Upper lobe of left lung (tissue), 6 donors: ENCODE measurements at regions not wholly inside any gene's neighbourhood (a gene's known extent, or its start where the extent isn't known, plus 50 kb on each side); places are given as distances from the start of the nearest gene placed in this dataset.

ENCODE experiments used
- ATAC-seq, 2 donors: fragments of 200-7000 bp; cut with Tn5 transposase; one replicate each; pipeline ENCODE4 v1.9.1; 2022; ENCODE audit warnings: mild to moderate bottlenecking in 2 of 2, moderate library complexity in 2 of 2; ENCODE audit not compliant: low FRiP score in 2 of 2
- DNase-seq, 2 donors: peaks; one replicate each; pipeline ENCODE4 v3.0.0-alpha.2; 2019 to 2020
- H3K27ac ChIP-seq, 4 donors: fragments of 200-600 bp; sonication (generic); one replicate each; pipeline ENCODE4 v1.5.1; 2016 to 2019
- H3K27me3 ChIP-seq, 4 donors: fragments of 200-600 bp; sonication (generic); one replicate each; pipeline ENCODE4 v1.5.1; 2017 to 2019
- H3K36me3 ChIP-seq, 4 donors: fragments of 200-600 bp; sonication (generic); one replicate each; pipeline ENCODE4 v1.5.1; 2016 to 2019
- H3K4me1 ChIP-seq, 4 donors: fragments of 200-600 bp; sonication (generic); one replicate each; pipeline ENCODE4 v1.5.1; 2018 to 2019
- H3K4me3 ChIP-seq, 4 donors: fragments of 200-600 bp; sonication (generic); one replicate each; pipeline ENCODE4 v1.5.1; 2017 to 2019; ENCODE audit warnings: mild to moderate bottlenecking in 2 of 4, moderate library complexity in 1 of 4
- H3K9me3 ChIP-seq, 4 donors: fragments of 200-600 bp; sonication (generic); one replicate each; pipeline ENCODE4 v1.5.1; 2018 to 2019
- CTCF ChIP-seq, 6 experiments: fragments of 450-650 bp in 4 of 6; fragments of 200-600 bp in 2 of 6; sonication (generic) in 2 of 6; IDR thresholded peaks; one replicate each; pipeline ENCODE4 v1.5.1; 2016 to 2019; ENCODE audit warnings: antibody characterized with exemption in 6 of 6
- EP300 ChIP-seq, 4 donors: sonication (generic); formaldehyde crosslinking; IDR thresholded peaks; one replicate each; pipeline ENCODE4 v1.5.1; 2017; ENCODE audit warnings: antibody characterized with exemption in 4 of 4, control low read depth in 2 of 4
- POLR2A ChIP-seq, 4 donors: fragments of 450-650 bp; IDR thresholded peaks; one replicate each; pipeline ENCODE4 v1.5.1; 2016 to 2017; ENCODE audit warnings: antibody characterized with exemption in 4 of 4, mild to moderate bottlenecking in 2 of 4
- POLR2AphosphoS5 ChIP-seq, 2 donors: sonication (generic); formaldehyde crosslinking; IDR thresholded peaks; one replicate each; pipeline ENCODE4 v1.5.1; 2017; ENCODE audit warnings: antibody characterized with exemption in 2 of 2
- WGBS, 2 donors: methylation state at CpG; one replicate each; pipeline ENCODE4 v1.1.5; 2017 to 2018; 5-methylcytosine and 5-hydroxymethylcytosine counted together
- donor health status: DM: no; HTN: no; CAD: no; lungs with moderate emphysema.
- donor health status: DM: no; HTN: yes; CAD: no; lungs with severe emphysema.

DNA sequence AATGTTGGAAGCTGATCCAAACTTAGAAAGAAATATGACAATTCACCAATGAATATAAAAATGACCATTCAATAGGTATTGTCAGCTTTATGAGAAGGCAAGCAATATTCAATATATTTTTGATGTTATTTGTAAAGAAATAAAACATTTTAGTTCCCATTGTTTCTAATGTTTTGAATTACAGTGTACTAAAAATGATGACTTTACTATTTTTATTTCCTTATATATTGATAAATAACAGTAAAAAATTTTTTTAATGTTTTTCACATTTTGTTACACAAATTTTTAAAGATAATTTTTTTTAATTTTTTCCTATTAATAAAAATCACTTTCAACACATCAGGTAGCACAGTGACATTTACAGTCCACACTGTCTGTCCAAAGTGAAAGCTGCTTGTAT, 565.5 kb upstream of the FAM241A start:
- Histone ChIP-seq H3K4me3 (no peak overlapping the region), H3K9me3 (peaks cover 0 to 11% (median 3%) of the 10 kb centered on the region in 4 donors), H3K4me1 (no peaks in the 10 kb centered on the region), H3K36me3 (no peaks in the 10 kb centered on the region), H3K27me3 (no peaks in the 10 kb centered on the region), H3K27ac (no peak overlapping the region)
- ATAC-seq (no peak), DNase-seq (no peak)
- TF ChIP-seq POLR2AphosphoS5 (IDR thresholded peaks at IDR 0.05) (no peak), EP300 (IDR thresholded peaks at IDR 0.05) (no peak), CTCF (IDR thresholded peaks at IDR 0.05) (no peak), POLR2A (IDR thresholded peaks at IDR 0.05) (no peak)

DNA sequence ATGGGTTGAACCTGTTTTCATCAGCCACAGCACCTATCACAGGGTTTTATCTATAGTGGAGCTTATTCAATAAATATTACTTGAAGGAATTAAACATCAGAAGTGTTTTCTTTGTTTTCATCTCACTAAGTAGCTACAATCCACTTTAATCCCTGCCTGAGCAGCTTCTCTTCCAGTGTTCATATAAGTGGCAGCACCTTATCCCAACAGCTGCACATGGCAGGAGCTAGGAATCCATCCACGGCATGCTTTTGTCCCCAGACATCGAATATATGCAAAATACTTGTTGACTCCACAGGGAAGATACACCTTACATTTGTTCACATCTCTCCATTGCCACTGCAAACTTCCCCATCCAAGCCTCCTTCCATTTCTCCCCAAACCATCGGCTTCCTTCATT, 549.8 kb upstream of the FAM241A start:
- no peaks in the 10 kb centered on the region for H3K27me3 ChIP-seq
- DNase-seq (no peak), ATAC-seq (no peak)
- H3K9me3 ChIP-seq, result no peaks in the 10 kb centered on the region
- H3K4me3 ChIP-seq, result no peak overlapping the region
- no peaks in the 10 kb centered on the region for H3K36me3 ChIP-seq
- 94% methylated on average over 3 of the region's 3 CpGs for WGBS, 2 donors
- no peak overlapping the region for H3K27ac ChIP-seq
- no peaks in the 10 kb centered on the region for H3K4me1 ChIP-seq
- TF ChIP-seq POLR2A (IDR thresholded peaks at IDR 0.05) (no peak), EP300 (IDR thresholded peaks at IDR 0.05) (no peak), CTCF (IDR thresholded peaks at IDR 0.05) (no peak), POLR2AphosphoS5 (IDR thresholded peaks at IDR 0.05) (no peak)

DNA sequence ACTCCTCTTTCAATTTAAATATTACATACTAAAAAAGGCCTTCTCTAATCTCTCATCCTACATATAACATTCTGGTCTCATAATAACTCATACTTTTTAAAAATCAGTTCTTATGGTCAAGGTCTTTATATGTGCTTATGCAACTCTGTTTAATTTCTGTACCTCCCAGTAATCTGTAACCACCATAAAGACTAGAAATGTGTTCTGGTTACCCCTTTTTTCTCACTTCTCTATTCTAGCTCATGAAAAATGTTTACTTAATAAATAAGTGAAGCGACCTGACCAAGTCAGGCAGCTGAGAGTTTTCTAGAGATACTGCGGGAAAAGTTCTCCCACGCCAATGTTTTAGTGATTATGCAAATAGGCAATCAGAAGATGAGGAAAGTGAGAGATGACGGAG, 548.8 kb upstream of the FAM241A start:
- no peak for DNase-seq
- H3K27ac ChIP-seq, result no peak overlapping the region
- TF ChIP-seq EP300 (IDR thresholded peaks at IDR 0.05) (no peak), POLR2A (IDR thresholded peaks at IDR 0.05) (no peak), POLR2AphosphoS5 (IDR thresholded peaks at IDR 0.05) (no peak), CTCF (IDR thresholded peaks at IDR 0.05) (no peak)
- WGBS, 2 donors, result 90 to 93% methylated on average over 4 of the region's 4 CpGs
- H3K36me3 ChIP-seq, result no peaks in the 10 kb centered on the region
- no peaks in the 10 kb centered on the region for H3K27me3 ChIP-seq
- H3K9me3 ChIP-seq, result no peaks in the 10 kb centered on the region
- H3K4me3 ChIP-seq, result no peak overlapping the region
- H3K4me1 ChIP-seq, result no peaks in the 10 kb centered on the region
- ATAC-seq, result no peak

GRCh38 chr4:111601671-111602070, 543.6 kb upstream of the FAM241A start:
- DNase-seq, result no peak
- no peak overlapping the region for H3K27ac ChIP-seq
- WGBS, 2 donors, result 70 to 71% methylated on average over 3 of the region's 3 CpGs
- ATAC-seq, result no peak
- no peaks in the 10 kb centered on the region for H3K9me3 ChIP-seq
- no peaks in the 10 kb centered on the region for H3K27me3 ChIP-seq
- no peaks in the 10 kb centered on the region for H3K36me3 ChIP-seq
- no peak overlapping the region for H3K4me3 ChIP-seq
- TF ChIP-seq POLR2AphosphoS5 (IDR thresholded peaks at IDR 0.05) (no peak), CTCF (IDR thresholded peaks at IDR 0.05) (no peak), POLR2A (IDR thresholded peaks at IDR 0.05) (no peak), EP300 (IDR thresholded peaks at IDR 0.05) (no peak)
- no peaks in the 10 kb centered on the region for H3K4me1 ChIP-seq

DNA sequence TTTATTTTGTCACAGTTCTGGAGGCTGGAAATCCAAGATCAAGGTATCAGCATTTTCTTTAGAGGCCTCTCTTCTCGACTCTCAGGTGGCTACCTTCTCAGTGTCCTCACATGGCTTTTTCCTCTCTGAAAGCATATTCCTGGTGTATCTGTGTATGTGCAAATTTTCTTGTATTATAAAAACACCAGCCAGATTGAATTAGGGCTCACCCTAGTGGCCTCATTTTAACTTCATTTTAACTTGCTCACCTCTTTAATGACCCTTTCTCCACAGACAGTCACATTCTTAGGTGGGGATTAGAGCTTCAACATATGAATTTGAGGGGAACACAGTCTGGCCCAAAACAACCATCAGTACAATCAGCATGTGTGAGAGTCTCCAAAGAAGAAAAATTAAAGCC, 542.4 kb upstream of the FAM241A start:
- no peaks in the 10 kb centered on the region for H3K36me3 ChIP-seq
- no peak for TF ChIP-seq POLR2AphosphoS5 (IDR thresholded peaks at IDR 0.05)
- no peak for TF ChIP-seq EP300 (IDR thresholded peaks at IDR 0.05)
- no peak for TF ChIP-seq CTCF (IDR thresholded peaks at IDR 0.05)
- TF ChIP-seq POLR2A (IDR thresholded peaks at IDR 0.05), result no peak
- no peak for ATAC-seq
- H3K27me3 ChIP-seq, result no peaks in the 10 kb centered on the region
- no peaks in the 10 kb centered on the region for H3K4me1 ChIP-seq
- 35 to 62% methylated on average over 1 of the region's 1 CpG for WGBS, 2 donors
- H3K4me3 ChIP-seq, result no peak overlapping the region
- no peaks in the 10 kb centered on the region for H3K9me3 ChIP-seq
- no peak overlapping the region for H3K27ac ChIP-seq
- DNase-seq, result no peak
